Thyroid gland (tissue), 4 donors: ENCODE measurements at regions not wholly inside any gene's neighbourhood (a gene's known extent, or its start where the extent isn't known, plus 50 kb on each side); places are given as distances from the start of the nearest gene placed in this dataset.

Experiments
- DNase-seq, 2 donors: peaks; one replicate each; pipeline ENCODE4 v3.0.0-alpha.2; 2019
- H3K27ac ChIP-seq, 3 donors: fragments of 200-600 bp; sonication (generic); 1 replicate in 2 of 3; 2 replicates in 1 of 3; pipeline ENCODE4 v1.5.1; 2016 to 2019; ENCODE audit warnings: mild to moderate bottlenecking in 1 of 3, moderate library complexity in 1 of 3
- H3K27me3 ChIP-seq: fragments of 200-600 bp; sonication (generic); one replicate; pipeline ENCODE4 v1.5.1; 2019
- H3K36me3 ChIP-seq, 2 donors: fragments of 200-600 bp; sonication (generic); one replicate each; pipeline ENCODE4 v1.5.1; 2016 to 2019
- H3K4me1 ChIP-seq, 2 donors: fragments of 200-600 bp; sonication (generic); one replicate each; pipeline ENCODE4 v1.5.1; 2017 to 2019
- H3K4me3 ChIP-seq, 3 donors: fragments of 200-600 bp; sonication (generic); replicated peaks in 1 of 3; 1 replicate in 2 of 3; 2 replicates in 1 of 3; pipeline ENCODE4 v1.5.1; 2016; ENCODE audit warnings: mild to moderate bottlenecking in 1 of 3
- H3K9me3 ChIP-seq: fragments of 200-600 bp; sonication (generic); one replicate; pipeline ENCODE4 v1.5.1; 2017
- POLR2A ChIP-seq, 2 donors: fragments of 450-650 bp; IDR thresholded peaks; one replicate each; pipeline ENCODE4 v1.6.1; 2017; ENCODE audit warnings: antibody characterized with exemption in 2 of 2, mild to moderate bottlenecking in 2 of 2, moderate library complexity in 1 of 2
- WGBS, 2 donors: methylation state at CpG; one replicate each; pipeline ENCODE4 v1.1.5; 2017; 5-methylcytosine and 5-hydroxymethylcytosine counted together
- intact Hi-C: fragments of 100-400 bp; cut with DNase I; formaldehyde crosslinking; loops from one replicate; pipeline ENCODE4 v1.15.1; 2023
- TF ChIP-seq, protein P1 (sequence below), 6 experiments: fragments of 200-600 bp in 3 of 6; fragments of 450-650 bp in 3 of 6; sonication (generic) in 3 of 6; IDR thresholded peaks; one replicate each; pipeline ENCODE4 v1.5.1; 2016 to 2019; ENCODE audit warnings: antibody characterized with exemption in 6 of 6, mild to moderate bottlenecking in 2 of 6, inconsistent platforms in 1 of 6, moderate library complexity in 1 of 6

DNA sequence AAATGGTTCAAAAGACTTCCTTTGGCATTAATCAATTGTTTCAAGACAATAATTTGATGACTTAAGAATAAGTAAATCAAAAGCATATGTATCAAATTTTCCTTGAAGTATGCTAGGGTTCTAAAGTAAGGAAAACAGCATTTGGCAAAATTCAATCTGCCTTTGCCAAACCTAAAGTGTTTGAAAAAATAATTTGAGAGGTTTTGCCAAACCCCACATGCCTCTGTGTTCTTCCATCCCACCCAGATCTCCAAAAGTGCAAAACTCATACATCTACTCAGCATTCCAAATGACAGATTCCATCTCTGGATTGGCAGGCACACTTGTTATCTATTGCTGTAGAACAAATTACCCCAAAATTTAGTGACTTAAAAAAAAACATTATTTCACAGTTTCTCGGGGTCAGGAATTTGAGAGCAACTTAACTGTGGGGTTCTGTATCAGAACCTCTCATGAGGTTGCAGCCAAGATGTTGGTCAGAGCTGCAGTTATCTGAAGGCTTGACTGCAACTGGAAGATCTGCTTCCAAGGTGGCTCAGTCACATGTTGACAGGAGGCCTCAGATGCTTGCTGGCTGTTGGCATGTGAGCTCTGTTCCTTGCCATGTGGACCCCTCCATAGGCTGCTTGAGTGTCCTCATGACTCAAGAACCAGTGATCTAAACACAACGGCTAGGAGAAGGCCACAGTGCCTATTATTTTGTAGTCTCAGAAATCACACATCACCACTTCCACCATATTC is 100.6 kb upstream of the ARHGAP42 start:
- no peak for DNase-seq
- 79 to 86% methylated on average over 2 of the region's 2 CpGs for WGBS, 2 donors
- Histone ChIP-seq H3K9me3 (no peaks in the 10 kb centered on the region), H3K4me1 (no peaks in the 10 kb centered on the region), H3K27ac (no peak overlapping the region), H3K27me3 (no peaks in the 10 kb centered on the region), H3K4me3 (no peak overlapping the region), H3K36me3 (no peaks in the 10 kb centered on the region)
- no peak for TF ChIP-seq POLR2A (IDR thresholded peaks at IDR 0.05)
- TF ChIP-seq, protein P1, sequence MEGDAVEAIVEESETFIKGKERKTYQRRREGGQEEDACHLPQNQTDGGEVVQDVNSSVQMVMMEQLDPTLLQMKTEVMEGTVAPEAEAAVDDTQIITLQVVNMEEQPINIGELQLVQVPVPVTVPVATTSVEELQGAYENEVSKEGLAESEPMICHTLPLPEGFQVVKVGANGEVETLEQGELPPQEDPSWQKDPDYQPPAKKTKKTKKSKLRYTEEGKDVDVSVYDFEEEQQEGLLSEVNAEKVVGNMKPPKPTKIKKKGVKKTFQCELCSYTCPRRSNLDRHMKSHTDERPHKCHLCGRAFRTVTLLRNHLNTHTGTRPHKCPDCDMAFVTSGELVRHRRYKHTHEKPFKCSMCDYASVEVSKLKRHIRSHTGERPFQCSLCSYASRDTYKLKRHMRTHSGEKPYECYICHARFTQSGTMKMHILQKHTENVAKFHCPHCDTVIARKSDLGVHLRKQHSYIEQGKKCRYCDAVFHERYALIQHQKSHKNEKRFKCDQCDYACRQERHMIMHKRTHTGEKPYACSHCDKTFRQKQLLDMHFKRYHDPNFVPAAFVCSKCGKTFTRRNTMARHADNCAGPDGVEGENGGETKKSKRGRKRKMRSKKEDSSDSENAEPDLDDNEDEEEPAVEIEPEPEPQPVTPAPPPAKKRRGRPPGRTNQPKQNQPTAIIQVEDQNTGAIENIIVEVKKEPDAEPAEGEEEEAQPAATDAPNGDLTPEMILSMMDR (IDR thresholded peaks at IDR 0.05), result no peak
- intact Hi-C loops, result loop anchor here (10.0 kb wide), 1 partner anchor 88 kb away; no protein-coding TSS in a partner anchor

DNA sequence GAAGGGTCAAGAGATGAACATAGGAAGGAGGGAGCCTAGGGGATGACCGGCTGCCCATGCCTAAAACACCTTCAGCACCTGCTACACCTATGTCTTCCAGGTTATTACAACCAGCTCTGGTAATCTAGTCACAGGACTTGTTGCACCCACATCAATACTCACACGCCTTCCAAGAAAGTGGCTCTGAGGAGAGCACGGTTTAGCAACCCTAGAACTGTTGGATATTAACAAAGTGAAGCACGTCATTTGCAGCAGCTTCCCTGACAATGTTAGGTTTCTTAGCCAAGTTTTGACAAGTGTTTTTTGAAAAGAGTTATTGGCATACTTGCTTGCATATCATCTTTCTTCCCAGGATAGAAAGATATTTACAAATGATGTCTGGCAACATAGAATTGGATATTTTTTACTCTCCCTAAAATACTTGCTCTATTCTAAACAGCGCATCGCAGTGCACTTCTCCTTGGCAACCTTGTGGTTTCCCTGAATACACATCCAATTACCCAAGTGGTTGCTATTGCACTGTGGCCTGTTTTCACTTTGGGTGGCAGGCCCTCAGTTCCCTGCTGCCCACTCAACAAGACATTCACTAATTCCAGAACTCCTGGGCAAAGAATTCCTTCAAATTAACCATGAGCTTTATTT is 94.3 kb upstream of the ARHGAP42 start:
- Histone ChIP-seq H3K4me1 (no peaks in the 10 kb centered on the region), H3K27ac (no peak overlapping the region), H3K27me3 (no peaks in the 10 kb centered on the region), H3K36me3 (no peaks in the 10 kb centered on the region), H3K9me3 (no peaks in the 10 kb centered on the region), H3K4me3 (no peak overlapping the region)
- intact Hi-C loops, result no loop called here
- no peak for DNase-seq
- 73 to 83% methylated on average over 6 of the region's 6 CpGs for WGBS, 2 donors
- TF ChIP-seq POLR2A (IDR thresholded peaks at IDR 0.05), result no peak
- TF ChIP-seq, protein P1 (IDR thresholded peaks at IDR 0.05), result no peak

DNA sequence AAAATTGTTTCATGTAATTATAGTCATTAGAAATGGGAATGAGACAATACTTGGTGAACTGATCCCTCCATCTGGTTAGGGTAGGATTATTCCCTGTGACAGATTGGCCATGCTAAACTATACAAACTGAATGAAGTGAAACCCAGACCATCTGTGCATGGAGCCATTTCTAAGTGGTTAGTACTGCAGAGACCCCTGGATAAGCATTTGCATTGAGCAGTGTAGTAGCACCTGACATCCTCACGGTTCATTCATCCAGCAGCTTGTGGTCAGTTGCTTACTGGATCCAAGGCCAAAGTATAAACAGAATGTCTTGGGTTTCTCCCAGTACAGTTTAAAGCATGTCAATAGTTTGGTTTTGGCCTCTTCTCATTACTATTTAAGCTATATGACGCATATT is 93.8 kb upstream of the ARHGAP42 start:
- H3K9me3 ChIP-seq, result no peaks in the 10 kb centered on the region
- no peaks in the 10 kb centered on the region for H3K27me3 ChIP-seq
- intact Hi-C loops, result no loop called here
- no peak overlapping the region for H3K4me3 ChIP-seq
- H3K27ac ChIP-seq, result no peak overlapping the region
- WGBS, 2 donors, result 91 to 92% methylated on average over 2 of the region's 2 CpGs
- no peak for TF ChIP-seq POLR2A (IDR thresholded peaks at IDR 0.05)
- TF ChIP-seq, protein P1 (IDR thresholded peaks at IDR 0.05), result no peak
- H3K36me3 ChIP-seq, result no peaks in the 10 kb centered on the region
- no peaks in the 10 kb centered on the region for H3K4me1 ChIP-seq
- DNase-seq, result no peak

DNA sequence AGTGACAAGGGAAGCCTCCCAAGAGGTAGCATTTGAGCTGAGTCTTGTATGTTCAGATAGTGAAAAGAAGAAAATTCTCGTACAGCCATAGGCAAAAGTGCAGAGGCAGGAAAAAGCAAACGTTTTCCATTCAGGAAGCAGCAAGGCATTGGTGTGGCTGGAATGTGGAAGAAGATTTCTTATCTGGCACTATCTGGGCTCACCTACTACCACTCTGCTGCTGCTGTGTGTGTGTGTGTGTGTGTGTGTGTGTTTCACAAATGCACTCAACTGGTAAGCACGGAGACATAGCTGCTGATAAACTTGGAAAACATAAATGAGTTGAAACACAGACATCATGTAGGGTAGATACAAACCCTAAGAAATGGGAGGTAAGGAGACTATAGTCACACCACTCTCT is 92.8 kb upstream of the ARHGAP42 start:
- no peak overlapping the region for H3K4me3 ChIP-seq
- H3K9me3 ChIP-seq, result no peaks in the 10 kb centered on the region
- H3K4me1 ChIP-seq, result no peaks in the 10 kb centered on the region
- no peaks in the 10 kb centered on the region for H3K27me3 ChIP-seq
- intact Hi-C loops, result no loop called here
- DNase-seq, result no peak
- no peak overlapping the region for H3K27ac ChIP-seq
- no peaks in the 10 kb centered on the region for H3K36me3 ChIP-seq
- TF ChIP-seq, protein P1 (IDR thresholded peaks at IDR 0.05), result no peak
- no peak for TF ChIP-seq POLR2A (IDR thresholded peaks at IDR 0.05)
- WGBS, 2 donors, result 46 to 49% methylated on average over 3 of the region's 3 CpGs

DNA sequence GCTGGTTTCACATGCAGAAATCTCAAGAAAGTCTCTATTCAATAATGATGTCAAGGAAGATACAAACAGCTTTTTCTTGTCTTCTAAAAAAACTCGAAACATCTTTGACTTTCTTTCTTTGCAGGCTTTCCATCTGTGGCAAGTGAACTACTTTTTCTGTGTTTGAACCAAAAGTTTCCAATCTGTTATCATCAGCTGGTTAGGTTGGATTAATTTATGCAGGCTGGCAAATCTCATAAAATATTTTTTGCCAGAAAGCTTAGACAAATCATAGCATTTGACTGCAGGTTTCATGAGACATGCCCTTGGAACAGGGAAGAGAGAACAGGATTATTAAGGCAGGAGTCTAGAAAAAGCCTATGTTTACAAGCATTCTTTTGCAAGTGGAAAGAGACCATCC is 86.1 kb upstream of the ARHGAP42 start:
- Histone ChIP-seq H3K4me1 (no peaks in the 10 kb centered on the region), H3K4me3 (no peak overlapping the region), H3K36me3 (no peaks in the 10 kb centered on the region), H3K27ac (no peak overlapping the region), H3K9me3 (no peaks in the 10 kb centered on the region), H3K27me3 (no peaks in the 10 kb centered on the region)
- intact Hi-C loops, result no loop called here
- TF ChIP-seq, protein P1 (IDR thresholded peaks at IDR 0.05), result no peak
- no peak for TF ChIP-seq POLR2A (IDR thresholded peaks at IDR 0.05)
- 83 to 86% methylated on average over 1 of the region's 1 CpG for WGBS, 2 donors
- no peak for DNase-seq
